ENCODE measurements at regions not wholly inside any gene's neighbourhood (a gene's known extent, or its start where the extent isn't known, plus 50 kb on each side); places are given as distances from the start of the nearest gene placed in this dataset.
"Not testable (repeated sequence)": the region's sequence is repeated elsewhere in the genome, so short reads cannot be mapped to it uniquely, and the experiment has no call there.

- no peak for DNase-seq
Measured at GRCh38 chr2:187875261-187876141, 321.3 kb upstream of the TFPI start.

DNA sequence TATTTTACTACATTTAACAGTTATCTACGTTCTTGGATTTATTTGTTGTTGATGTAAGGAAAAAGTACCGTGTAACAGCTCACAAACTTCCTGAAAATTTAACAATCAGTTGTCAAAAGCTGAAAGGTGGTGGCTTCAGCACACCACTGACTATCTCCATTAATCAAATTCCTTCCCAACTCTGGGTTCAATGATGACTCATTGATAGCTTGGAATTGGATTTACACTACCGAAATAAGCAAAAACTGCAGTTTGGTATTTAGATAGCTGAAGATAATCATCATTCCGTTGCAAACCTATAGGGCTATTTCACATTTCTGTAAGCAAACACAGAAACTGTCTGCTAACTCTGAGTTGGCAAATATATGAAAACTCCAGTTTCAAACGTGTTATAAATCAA, 322.3 kb upstream of the TFPI start:
- DNase-seq: no peak

DNA sequence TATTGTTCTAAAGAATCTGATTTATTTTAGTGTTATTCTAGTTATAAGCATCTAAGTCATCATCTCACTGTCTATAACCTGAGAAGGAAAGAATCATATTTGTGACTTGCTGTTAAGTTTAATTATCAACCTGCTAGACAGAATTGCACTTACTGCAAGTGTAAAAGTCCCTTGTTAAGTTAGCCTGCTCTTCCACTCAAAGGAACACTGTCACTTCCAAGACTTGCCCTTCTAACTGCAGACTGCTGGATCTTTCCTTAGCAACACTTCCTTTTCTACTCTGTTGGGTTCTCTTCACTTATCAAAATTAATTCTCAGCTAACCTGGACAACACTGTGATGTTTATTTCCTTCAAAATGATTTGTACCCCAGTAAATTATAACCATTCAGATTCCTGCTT, 323.2 kb upstream of the TFPI start:
- no peak for DNase-seq

- no peak for DNase-seq
Measured at GRCh38 chr2:187878112-187878511, 323.9 kb upstream of the TFPI start.

DNA sequence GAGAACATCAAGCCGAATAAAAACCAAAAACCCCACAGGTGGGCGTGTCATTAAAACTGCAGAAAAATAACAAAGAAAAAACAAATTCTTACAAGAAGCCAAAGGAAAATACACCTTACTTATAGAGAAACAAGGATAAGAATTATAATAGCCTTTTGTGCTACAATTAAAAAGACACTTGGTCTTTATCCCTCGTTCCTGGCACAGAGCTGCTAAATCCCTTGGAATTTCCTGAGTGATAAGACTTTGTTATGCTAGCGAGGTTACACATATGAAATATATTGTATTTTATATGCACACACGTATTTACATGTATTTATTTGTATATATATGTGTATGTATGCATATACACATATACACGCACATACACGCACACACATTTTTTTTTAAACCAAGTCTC, 325.3 kb upstream of the TFPI start:
- DNase-seq: no peak

DNA sequence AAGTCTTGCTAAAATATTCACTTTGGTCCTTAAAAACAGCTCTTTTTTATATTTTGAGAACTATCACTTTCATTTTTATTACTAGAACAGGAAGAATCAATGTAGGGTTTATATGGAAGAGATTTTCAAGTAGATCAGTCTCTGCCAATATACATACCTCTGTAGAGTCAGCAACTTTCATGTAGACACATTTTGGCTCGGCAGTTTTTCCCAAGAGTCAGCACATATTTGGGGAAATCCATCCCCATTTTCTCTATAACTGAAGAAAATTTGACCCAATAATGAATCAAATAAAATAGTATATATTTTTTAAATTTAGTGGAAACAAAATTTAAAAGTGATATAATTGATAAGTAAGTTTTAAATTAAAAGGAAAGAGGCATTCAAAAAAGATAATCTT, 329.8 kb upstream of the TFPI start:
- DNase-seq: no peak

- no peak for DNase-seq
Measured at GRCh38 chr2:187890690-187891089, 336.5 kb upstream of the TFPI start.

DNA sequence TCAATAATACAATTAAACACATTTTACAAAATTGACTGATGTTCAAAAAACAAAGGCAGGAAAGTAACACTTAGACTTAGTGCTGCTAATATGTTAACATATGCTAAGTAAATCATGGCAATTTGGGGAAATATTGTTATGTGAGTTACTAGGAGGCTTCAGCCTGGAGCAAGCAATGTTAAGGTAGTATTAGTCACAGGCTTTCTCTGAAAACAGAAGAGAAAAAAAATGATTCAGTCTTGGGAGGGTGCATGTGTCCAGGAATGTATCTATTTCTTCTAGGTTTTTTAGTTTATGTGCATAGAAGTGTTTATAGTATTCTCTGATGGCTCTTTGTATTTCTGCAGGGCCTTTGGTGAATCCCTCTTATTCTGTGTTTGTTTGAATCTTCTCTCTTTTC, 345.8 kb upstream of the TFPI start:
- DNase-seq: no peak

DNA sequence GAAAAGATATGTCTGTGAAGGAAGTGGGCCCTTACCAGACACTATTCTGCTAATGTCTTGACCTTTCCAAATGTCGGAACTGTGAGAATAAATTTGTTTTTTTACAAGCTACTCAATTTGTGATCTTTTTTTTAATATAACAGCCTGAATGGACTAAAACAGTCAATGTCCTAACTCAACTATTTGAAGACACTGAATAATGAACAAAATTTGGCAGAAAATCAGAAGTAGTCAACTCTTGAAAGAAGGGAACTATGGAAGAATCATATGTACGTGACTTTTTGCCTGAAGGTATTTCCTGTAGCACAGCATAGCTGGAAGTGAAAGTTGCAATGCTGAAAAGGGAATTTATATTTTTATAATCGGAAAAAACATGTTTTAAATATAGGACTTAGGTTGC, 351.8 kb upstream of the TFPI start:
- no peak for DNase-seq

DNA sequence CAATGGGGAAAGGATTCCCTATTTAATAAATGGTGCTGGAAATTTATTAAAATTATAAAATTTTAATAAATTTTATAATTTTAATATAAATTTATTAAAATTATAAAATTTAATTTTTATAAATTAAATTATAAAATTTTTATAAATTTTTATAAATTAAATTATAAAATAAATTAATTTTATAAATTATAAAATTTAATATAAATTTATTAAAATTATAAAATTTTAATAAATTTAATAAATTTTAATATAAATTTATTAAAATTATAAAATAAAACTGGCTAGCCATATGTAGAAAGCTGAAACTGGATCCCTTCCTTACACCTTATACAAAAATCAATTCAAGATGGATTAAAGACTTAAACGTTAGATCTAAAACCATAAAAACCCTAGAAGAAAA, 356.7 kb upstream of the TFPI start:
- DNase-seq: not testable (repeated sequence)

DNA sequence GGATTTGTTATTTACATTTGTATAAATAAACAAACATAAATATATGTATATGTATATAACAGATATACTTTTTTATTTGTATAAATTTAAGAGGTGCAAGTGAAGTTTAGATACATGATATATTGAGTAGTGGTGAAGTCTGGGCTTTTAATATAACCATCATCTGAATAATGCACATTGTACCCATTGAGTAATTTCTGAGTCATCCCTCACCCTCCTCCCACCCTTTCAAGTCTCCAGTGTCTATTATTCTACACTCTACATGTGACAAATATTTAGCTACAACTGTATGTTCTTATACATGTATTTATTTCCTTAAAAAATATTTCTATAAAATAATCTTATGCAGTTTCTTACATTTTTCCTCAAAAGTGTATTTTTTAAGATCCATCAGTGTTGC, 358.7 kb upstream of the TFPI start:
- DNase-seq: no peak

DNA sequence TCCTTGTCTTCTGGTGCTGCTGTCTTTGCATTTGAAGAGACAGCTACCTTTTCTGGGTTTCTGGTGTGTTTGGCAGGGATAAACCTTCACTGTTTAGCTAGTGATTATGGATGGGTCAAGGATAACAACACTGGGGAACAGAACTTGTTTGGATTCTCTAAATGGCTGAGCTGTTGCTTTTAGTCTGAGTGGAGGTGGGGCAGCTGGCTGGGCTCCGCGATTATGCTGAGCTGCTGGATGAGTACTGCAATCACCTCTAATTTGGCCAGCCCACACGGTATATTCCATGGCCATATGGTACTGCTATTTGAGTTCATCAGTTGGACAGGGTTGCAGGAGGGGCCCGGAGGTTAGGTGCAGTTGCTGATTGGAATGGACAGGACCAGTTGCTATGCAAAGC, 361.6 kb upstream of the TFPI start:
- DNase-seq: no peak

GRCh38 chr2:187916799-187917198, 362.6 kb upstream of the TFPI start:
- DNase-seq: no peak

GRCh38 chr2:187917535-187917934, 363.3 kb upstream of the TFPI start:
- DNase-seq: no peak

DNA sequence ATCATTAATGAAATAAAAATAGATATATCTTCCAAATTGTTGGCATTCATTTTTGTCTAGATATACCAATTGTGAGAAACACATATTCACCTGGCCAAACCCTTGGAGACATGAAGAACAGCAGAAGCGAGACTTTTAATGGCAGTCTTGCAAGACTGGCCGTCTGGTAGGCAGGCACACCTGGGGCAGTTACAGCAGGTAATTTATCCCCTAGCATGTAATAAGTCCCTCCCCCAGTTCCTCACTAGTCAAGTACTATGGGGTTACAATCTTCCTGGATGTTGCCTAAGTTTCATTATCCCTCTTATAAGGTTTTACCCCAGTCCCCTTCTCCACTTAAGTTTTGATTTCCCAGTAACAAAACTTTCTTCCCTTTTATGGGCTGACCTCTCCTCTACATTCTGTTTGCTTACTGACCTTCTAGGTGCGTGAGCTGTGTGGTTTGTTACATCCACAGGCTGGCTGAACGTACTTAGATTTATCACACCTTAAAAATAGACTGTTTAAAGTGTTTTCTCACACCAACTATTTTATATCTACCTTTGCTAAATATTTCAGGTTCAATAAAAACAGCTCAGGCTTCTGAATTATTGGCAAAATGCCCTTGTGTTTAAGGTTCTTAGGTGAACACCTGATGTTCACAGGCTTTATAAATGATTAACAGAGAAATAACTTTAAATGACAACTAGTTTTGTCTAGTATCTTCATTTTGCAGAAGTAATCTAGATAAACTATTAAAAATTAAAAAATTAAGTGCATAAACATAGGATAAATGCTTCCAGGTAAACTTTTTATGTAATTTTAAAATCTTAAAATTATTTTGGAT, 365.0 kb upstream of the TFPI start:
- no peak for DNase-seq

DNA sequence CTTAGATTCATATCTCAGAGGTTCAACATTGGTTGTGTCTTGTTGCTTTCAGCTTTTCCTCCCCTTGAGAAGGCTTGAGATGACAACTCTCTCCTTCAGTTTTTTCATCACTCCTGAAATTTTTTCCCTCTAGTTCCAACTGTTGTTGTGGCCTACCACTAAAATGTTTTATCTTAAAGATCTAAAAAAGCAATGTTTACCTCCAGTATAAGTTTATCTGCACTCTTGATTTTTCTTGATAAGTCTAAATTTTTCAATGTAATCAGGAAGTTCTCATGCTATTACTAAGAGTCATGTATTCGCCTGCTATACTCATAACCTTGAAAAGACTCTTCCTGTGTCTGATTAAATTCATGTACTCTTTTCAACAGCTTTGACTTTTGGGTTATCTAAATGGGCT, 366.3 kb upstream of the TFPI start:
- no peak for DNase-seq

DNA sequence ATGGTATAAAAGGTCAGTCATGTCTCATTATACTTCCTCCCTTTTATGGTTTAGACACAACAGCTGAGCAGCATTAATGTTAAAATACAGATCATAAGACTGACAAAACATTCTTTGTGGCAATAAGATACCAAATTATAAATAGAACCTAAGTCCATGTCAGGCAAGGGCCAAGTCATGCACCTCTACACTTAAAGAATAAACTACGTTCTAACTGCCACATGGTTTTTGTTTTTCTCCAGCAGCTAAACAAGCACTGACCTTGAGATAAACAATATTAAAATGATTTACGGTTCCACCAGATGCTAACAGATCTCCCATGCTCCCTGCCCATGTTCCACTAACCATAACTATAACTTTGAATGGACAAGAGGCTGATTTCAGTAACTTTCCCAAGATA, 368.6 kb upstream of the TFPI start:
- DNase-seq: no peak

DNA sequence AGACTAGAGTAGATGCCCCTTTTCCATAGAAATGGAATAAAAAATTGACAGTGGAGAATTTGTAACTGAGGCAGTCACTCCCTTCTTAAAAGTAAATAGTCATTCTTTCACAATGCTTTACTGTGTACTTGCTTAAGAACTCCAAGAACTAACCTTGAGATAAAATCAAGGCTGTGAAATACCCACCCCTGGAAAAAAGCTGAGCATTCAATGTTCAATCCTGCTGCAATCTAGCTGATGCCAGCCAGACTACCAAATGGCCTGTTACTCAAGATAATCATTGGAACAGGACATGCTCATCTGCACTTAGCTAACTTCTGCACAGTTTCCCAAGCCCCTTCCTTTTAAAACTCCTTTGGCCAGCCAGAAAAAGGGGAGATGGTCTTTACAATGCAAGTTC, 367.4 kb upstream of the GULP1 start:
- no peak for DNase-seq

DNA sequence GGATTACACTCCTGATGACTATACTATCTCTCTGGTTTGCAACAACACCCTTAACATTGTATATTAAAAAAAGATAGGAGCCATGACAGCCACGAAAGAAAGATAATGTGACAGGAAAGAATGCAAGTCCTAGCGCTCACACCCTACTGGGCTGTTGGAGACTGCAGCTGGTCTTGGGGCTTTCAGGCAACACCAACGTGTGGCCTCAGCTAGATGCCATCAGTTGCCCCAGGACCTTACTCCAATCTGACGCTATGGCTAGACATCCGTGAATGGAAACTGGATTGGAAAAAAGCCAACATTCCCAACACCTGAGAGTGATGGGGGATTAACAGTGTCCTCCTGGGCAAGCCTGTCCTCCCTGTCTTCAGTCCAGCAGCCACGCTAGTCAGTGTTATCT, 357.4 kb upstream of the GULP1 start:
- no peak for DNase-seq

GRCh38 chr2:187934692-187935091, 357.0 kb upstream of the GULP1 start:
- DNase-seq: no peak

GRCh38 chr2:187935126-187935525, 356.5 kb upstream of the GULP1 start:
- no peak for DNase-seq

DNA sequence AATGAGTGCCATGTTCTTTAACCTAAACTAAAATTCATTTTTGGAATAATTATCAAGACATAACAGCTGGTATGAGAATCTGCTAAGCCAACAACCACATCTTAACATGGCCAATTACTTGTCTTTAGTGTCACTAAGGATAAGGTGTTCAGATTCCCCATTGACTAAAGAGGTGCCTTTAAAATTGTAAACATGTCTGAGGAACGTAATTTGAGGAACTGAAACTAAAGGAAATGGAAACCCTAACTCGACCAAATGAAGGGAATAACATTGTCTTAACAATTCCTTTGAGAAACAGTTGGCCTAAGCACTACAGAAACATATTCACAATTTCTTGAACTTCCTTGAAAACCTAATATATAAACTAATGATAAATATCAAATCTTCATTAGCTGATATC, 355.4 kb upstream of the GULP1 start:
- no peak for DNase-seq

- DNase-seq: no peak
Measured at GRCh38 chr2:187939180-187939579, 352.5 kb upstream of the GULP1 start.

DNA sequence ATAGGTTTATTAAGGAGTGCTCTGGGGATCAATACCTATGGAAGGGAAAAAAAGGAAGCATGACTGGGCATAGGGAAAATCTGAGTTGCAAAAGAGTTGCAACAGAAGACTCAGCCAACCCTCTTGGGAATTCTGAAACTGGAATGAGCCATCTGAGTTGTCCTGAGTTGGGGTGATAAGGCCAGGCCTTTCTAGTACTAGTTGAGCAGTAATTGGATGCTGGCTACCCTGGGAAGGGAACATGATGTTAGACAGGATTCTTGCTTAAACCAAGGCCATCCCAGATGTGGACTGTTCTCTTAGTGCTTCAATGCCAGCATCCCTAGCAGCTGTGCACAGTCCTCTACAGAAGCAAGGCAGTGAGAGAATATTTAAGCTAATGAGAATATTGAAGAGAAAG, 348.8 kb upstream of the GULP1 start:
- no peak for DNase-seq
